ENCODE measurements at regions not wholly inside any gene's neighbourhood (a gene's known extent, or its start where the extent isn't known, plus 50 kb on each side); places are given as distances from the start of the nearest gene placed in this dataset.
"Not testable (repeated sequence)": the region's sequence is repeated elsewhere in the genome, so short reads cannot be mapped to it uniquely, and the experiment has no call there.

DNA sequence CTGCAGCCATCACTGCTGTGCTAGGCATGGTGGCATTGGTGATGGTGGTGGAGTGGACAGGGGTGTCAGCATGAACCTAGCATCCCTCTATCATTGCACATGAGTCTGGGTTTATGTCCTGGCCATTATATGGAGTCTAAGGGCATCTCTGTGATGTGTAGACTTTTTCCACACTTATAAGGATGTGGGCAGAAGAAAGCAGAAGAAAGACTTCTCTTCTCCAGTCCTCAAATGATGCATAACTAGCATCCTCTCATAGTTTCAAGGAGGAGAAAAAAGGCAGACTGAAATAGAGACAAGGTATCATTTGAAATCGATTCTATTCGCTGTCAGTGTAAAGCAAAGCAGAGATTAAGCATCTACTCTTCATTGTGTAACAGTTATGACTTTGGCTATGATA is 140.0 kb upstream of the ATXN1 start:
- DNase-seq (ENCODE audit: low spot score in 2 of 2): no peak
- Histone ChIP-seq H3K27me3 (no peaks in the 10 kb centered on the region), H3K36me3 (no peaks in the 10 kb centered on the region), H3K4me3 (no peak overlapping the region), H3K9me3 (no peaks in the 10 kb centered on the region), H3K4me1 (peaks cover 11% of the 10 kb centered on the region), H3K27ac (no peak overlapping the region)
- no peak for TF ChIP-seq POLR2A (IDR thresholded peaks at IDR 0.05)
- TF ChIP-seq, protein P1, sequence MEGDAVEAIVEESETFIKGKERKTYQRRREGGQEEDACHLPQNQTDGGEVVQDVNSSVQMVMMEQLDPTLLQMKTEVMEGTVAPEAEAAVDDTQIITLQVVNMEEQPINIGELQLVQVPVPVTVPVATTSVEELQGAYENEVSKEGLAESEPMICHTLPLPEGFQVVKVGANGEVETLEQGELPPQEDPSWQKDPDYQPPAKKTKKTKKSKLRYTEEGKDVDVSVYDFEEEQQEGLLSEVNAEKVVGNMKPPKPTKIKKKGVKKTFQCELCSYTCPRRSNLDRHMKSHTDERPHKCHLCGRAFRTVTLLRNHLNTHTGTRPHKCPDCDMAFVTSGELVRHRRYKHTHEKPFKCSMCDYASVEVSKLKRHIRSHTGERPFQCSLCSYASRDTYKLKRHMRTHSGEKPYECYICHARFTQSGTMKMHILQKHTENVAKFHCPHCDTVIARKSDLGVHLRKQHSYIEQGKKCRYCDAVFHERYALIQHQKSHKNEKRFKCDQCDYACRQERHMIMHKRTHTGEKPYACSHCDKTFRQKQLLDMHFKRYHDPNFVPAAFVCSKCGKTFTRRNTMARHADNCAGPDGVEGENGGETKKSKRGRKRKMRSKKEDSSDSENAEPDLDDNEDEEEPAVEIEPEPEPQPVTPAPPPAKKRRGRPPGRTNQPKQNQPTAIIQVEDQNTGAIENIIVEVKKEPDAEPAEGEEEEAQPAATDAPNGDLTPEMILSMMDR (IDR thresholded peaks at IDR 0.05): no peak
- TF ChIP-seq POLR2AphosphoS5 (IDR thresholded peaks at IDR 0.05): no peak
- no peak for TF ChIP-seq EP300 (IDR thresholded peaks at IDR 0.05)
- 92% methylated on average over 2 of the region's 2 CpGs for WGBS

DNA sequence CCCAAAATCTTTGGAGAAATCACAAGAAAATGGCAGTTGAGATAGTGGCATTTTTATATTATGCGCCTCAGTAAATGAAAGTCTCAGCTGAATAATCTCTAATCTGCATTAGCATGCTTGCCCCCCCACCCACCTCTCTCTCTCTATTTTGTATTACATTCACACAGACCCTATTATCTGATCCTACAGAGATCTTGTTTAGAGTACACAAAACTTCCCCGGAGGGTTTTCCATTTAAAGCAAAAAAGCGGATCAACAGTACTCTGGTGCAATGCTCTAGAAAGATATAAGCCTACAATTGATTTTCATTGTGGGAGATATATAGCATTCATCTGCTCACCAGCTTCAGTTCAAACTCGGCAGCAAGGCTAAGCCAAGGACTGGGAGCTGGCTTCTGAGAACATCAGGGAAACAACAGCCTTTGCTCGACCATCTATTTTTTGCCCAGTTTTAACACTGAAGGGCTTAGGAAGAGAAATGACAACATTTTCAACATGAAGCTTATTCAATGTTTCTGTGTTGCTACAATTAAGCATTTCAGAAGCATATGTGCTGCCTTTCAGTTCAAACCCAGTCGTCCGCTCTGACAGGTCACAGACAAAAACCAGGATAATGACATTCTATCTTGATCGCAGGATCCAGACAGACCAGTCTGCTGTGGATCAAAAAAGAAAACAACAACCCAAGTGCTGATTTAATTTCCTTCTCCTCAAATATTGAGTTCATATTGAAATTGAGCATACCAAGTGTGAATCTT is 137.6 kb upstream of the ATXN1 start:
- no peak overlapping the region for H3K4me3 ChIP-seq
- 68% methylated on average over 8 of the region's 8 CpGs for WGBS
- H3K27me3 ChIP-seq: no peaks in the 10 kb centered on the region
- H3K4me1 ChIP-seq: peaks cover 11% of the 10 kb centered on the region
- peaks cover 14% of the 10 kb centered on the region for H3K9me3 ChIP-seq
- no peaks in the 10 kb centered on the region for H3K36me3 ChIP-seq
- no peak for DNase-seq (ENCODE audit: low spot score in 2 of 2)
- TF ChIP-seq, protein P1 (IDR thresholded peaks at IDR 0.05): no peak
- TF ChIP-seq POLR2A (IDR thresholded peaks at IDR 0.05) (no peak), EP300 (IDR thresholded peaks at IDR 0.05) (no peak), POLR2AphosphoS5 (IDR thresholded peaks at IDR 0.05) (no peak)
- H3K27ac ChIP-seq: no peak overlapping the region

DNA sequence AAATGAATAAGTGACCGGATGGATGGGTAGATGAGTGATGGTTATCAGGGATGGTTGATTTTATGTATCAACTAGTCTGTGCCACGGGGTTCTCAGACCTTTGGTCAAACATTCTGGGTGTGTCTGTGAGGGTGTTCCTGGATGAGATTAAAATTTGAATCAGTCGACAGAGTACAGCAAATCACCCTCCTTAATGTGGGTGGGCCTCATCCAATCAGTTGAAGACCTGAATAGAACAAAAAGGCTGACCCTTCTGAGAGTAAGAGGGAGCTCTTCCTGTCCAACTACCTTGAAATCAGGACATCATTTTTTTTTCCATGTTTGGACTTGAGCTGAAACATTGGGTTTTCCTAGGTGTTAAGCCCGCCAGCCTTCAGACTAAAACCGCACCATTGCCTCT is 136.4 kb upstream of the ATXN1 start:
- no peak overlapping the region for H3K4me3 ChIP-seq
- TF ChIP-seq, protein P1 (IDR thresholded peaks at IDR 0.05): no peak
- no peak for TF ChIP-seq EP300 (IDR thresholded peaks at IDR 0.05)
- no peak for TF ChIP-seq POLR2A (IDR thresholded peaks at IDR 0.05)
- no peak for TF ChIP-seq POLR2AphosphoS5 (IDR thresholded peaks at IDR 0.05)
- DNase-seq (ENCODE audit: low spot score in 2 of 2): no peak
- H3K27me3 ChIP-seq: no peaks in the 10 kb centered on the region
- H3K36me3 ChIP-seq: no peaks in the 10 kb centered on the region
- H3K27ac ChIP-seq: no peak overlapping the region
- H3K9me3 ChIP-seq: peaks cover 17% of the 10 kb centered on the region
- 88% methylated on average over 5 of the region's 5 CpGs for WGBS
- H3K4me1 ChIP-seq: peaks cover 5% of the 10 kb centered on the region

DNA sequence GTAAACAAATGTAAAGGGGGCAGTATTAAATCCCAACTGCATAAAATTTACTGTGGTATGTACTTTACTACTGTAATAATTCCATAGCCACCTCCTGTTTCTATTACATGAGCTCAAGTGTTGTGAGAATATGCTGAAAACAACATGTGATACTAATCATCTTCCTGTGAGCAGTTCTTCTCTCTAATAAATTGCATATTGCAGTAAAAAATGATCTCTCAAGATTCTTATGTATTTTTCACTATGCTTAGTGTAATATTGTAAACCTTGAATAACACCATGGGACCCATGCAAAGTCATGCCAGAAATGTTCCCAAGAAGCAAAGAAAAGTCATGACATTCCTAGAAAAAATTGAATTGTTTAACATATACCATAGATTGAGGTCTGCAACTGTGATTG is 133.0 kb upstream of the ATXN1 start:
- H3K9me3 ChIP-seq: peaks cover 17% of the 10 kb centered on the region
- no peaks in the 10 kb centered on the region for H3K36me3 ChIP-seq
- H3K27ac ChIP-seq: no peak overlapping the region
- TF ChIP-seq EP300 (IDR thresholded peaks at IDR 0.05) (no peak), POLR2A (IDR thresholded peaks at IDR 0.05) (no peak), POLR2AphosphoS5 (IDR thresholded peaks at IDR 0.05) (no peak)
- TF ChIP-seq, protein P1 (IDR thresholded peaks at IDR 0.05): no peak
- H3K27me3 ChIP-seq: no peaks in the 10 kb centered on the region
- H3K4me1 ChIP-seq: no peaks in the 10 kb centered on the region
- no peak for DNase-seq (ENCODE audit: low spot score in 2 of 2)
- H3K4me3 ChIP-seq: no peak overlapping the region

DNA sequence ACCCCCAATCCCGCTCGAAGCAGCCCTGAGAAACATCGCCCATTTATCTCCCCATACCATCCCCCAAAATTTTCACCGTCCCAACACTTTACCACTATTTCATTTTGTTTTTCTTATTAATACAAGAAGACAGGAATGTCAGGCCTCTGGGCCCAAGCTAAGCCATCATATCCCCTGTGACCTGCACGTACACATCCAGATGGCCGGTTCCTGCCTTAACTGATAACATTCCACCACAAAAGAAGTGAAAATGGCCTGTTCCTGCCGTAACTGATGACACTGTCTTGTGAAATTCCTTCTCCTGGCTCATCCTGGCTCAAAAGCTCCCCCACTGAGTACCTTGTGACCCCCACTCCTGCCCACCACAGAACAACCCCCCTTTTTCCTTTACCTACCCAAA is 129.8 kb upstream of the ATXN1 start:
- WGBS: 99% methylated on average over 7 of the region's 7 CpGs
- H3K4me1 ChIP-seq; DNase-seq (ENCODE audit: low spot score in 2 of 2): not testable (repeated sequence)

More for the DNA sequence above, 129.8 kb upstream of the ATXN1 start:
- H3K9me3 ChIP-seq: peaks cover 17% of the 10 kb centered on the region
- not testable (repeated sequence) for H3K27me3 ChIP-seq, H3K4me3 ChIP-seq, H3K27ac ChIP-seq, H3K36me3 ChIP-seq

Measured in suprapubic skin (tissue), 4 donors.